AG04449 (cell line): ENCODE measurements at regions not wholly inside any gene's neighbourhood (a gene's known extent, or its start where the extent isn't known, plus 50 kb on each side); places are given as distances from the start of the nearest gene placed in this dataset.
"Not testable (repeated sequence)": the region's sequence is repeated elsewhere in the genome, so short reads cannot be mapped to it uniquely, and the experiment has no call there.

Experiments used
- CTCF ChIA-PET: fragments of 350-600 bp; formaldehyde crosslinking; extraction: SDS; loops from one replicate; lab custom pipeline; 2021; ENCODE audit warnings: antibody characterized with exemption; lab: Yijun Ruan, JAX
- POLR2A ChIA-PET: fragments of 400-600, 350-600 bp; formaldehyde crosslinking; extraction: SDS; loops from one replicate; lab custom pipeline; 2020; ENCODE audit warnings: antibody characterized with exemption, inconsistent platforms; lab: Yijun Ruan, JAX
- DNase-seq: peaks from one replicate; pipeline ENCODE4 v3.0.0-alpha.2; 2010; ENCODE audit warnings: low read depth, low spot score
- H3K4me3 ChIP-seq: 2 replicates; pipeline ENCODE4 v1.5.1; 2011; ENCODE audit warnings: low read depth, mild to moderate bottlenecking, control low read depth, low read length
- TF ChIP-seq, protein P1 (sequence below): IDR thresholded peaks from one replicate; pipeline ENCODE4 v1.5.1; 2011; ENCODE audit warnings: mild to moderate bottlenecking, moderate library complexity, low read length, control low read depth, inconsistent platforms; ENCODE audit not compliant: insufficient read depth; ENCODE audit errors: missing control alignments

DNA sequence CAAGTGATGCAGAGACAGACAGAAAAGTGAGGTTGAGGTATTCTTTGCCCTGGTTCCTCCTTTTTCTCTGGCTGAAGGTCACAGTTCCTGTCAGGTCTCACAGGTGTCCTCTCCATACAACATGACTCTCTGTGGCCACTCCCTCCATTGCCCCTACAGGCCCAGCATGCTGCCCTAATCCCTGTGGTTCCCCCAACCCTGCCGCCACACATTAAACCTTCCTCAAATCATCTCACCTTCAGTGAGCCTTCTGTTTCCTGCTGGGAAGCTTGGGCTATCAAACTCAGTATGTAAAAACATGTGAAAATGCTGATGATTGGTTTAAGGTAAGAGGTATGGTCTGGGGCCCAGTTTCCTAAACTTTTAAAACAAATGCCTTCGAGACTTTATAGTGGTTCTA is 159.0 kb upstream of the E2F7 start:
- no peak overlapping the region for H3K4me3 ChIP-seq
- TF ChIP-seq, protein P1, sequence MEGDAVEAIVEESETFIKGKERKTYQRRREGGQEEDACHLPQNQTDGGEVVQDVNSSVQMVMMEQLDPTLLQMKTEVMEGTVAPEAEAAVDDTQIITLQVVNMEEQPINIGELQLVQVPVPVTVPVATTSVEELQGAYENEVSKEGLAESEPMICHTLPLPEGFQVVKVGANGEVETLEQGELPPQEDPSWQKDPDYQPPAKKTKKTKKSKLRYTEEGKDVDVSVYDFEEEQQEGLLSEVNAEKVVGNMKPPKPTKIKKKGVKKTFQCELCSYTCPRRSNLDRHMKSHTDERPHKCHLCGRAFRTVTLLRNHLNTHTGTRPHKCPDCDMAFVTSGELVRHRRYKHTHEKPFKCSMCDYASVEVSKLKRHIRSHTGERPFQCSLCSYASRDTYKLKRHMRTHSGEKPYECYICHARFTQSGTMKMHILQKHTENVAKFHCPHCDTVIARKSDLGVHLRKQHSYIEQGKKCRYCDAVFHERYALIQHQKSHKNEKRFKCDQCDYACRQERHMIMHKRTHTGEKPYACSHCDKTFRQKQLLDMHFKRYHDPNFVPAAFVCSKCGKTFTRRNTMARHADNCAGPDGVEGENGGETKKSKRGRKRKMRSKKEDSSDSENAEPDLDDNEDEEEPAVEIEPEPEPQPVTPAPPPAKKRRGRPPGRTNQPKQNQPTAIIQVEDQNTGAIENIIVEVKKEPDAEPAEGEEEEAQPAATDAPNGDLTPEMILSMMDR = no peak
- POLR2A ChIA-PET = no interaction called here
- CTCF ChIA-PET = interaction anchor here (1.5 kb wide), 1 partner anchor 213 kb away, joined by 3 read pairs; no protein-coding TSS in a partner anchor
- no peak for DNase-seq

DNA sequence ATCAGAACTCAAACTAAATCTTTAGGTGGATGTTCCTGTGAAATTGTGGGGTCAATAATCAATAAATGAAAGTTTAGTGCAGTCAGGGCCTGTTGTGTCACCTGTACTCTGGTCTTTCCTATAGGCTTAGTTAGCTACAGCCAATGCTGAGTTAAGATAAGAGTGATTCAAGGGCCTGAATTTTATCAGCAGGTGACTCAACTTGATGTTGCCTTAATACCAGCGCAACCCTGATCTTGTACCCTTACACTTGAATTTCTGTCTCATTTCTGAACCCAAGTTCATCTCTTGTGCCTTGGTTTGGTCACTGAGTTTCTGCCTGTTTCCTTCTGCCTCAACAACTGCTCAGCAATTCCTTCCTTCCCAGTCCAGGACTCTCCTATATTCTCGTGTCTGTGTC is 157.0 kb upstream of the E2F7 start:
- POLR2A ChIA-PET = no interaction called here

GRCh38 chr12:77220586-77220985 is 155.2 kb upstream of the E2F7 start:
- TF ChIP-seq, protein P1 = no peak
- no peak overlapping the region for H3K4me3 ChIP-seq
- POLR2A ChIA-PET = no interaction called here

More for the DNA sequence above, 157.0 kb upstream of the E2F7 start:
- DNase-seq = no peak
- CTCF ChIA-PET = no interaction called here
- TF ChIP-seq, protein P1 = no peak
- H3K4me3 ChIP-seq = no peak overlapping the region

GRCh38 chr12:77218278-77218677 is 152.9 kb upstream of the E2F7 start:
- ChIA-PET CTCF (interaction anchor here (0.7 to 1.3 kb wide), 2 partner anchors 10 to 14 kb away, joined by 3 read pairs; no protein-coding TSS in a partner anchor), POLR2A (no interaction called here)
- no peak overlapping the region for H3K4me3 ChIP-seq
- DNase-seq = no peak
- TF ChIP-seq, protein P1 = no peak

More at GRCh38 chr12:77220586-77220985, 155.2 kb upstream of the E2F7 start:
- DNase-seq = no peak
- CTCF ChIA-PET = no interaction called here

DNA sequence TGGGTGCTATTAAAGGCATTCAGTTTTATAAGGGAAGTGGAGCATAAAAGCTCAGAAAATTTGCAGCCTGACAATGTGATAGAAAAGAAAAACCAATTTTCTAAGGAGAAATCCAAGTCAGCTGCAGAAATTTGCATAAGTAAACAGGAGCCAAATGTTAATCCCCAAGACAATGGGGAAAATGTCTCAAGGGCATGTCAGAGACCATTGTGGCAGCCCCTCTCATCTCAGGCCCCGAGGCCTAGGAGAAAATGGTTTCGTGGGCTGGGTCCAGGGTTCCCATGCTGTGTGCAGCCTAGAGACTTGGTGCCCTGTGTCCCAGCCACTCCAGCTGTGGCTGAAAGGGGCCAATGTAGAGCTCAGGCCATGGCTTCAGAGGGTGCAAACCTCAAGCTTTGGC is 150.8 kb upstream of the E2F7 start:
- H3K4me3 ChIP-seq, DNase-seq, CTCF ChIA-PET, POLR2A ChIA-PET: not testable (repeated sequence)

GRCh38 chr12:77214136-77214535 is 148.8 kb upstream of the E2F7 start:
- TF ChIP-seq, protein P1 = no peak
- ChIA-PET CTCF (interaction anchor here (1.6 kb wide), 1 partner anchor 14 kb away, joined by 3 read pairs; no protein-coding TSS in a partner anchor), POLR2A (no interaction called here)
- DNase-seq = no peak
- no peak overlapping the region for H3K4me3 ChIP-seq

DNA sequence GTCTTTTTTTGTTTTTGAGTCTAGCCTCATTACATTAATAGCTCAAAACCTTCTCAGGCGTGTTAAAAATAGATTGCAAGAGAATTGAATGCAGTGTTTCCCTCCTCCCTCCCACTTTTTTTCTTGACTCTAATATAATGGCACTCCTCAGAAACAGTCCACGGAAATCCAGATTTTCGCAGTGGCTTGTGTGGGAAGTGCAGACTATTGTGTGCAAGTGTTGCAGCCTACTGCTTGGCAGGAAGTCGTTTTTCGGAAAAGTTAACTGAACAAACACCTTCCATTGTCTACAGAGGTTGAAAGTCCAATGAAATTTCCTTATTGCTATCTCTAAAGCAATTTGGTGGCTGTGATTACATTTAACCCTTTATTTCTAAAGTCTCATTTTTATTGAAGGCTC is 147.9 kb upstream of the E2F7 start:
- TF ChIP-seq, protein P1 = no peak
- ChIA-PET CTCF (no interaction called here), POLR2A (no interaction called here)
- H3K4me3 ChIP-seq = no peak overlapping the region
- no peak for DNase-seq
